HG03457 (cell line): ENCODE measurements at regions not wholly inside any gene's neighbourhood (a gene's known extent, or its start where the extent isn't known, plus 50 kb on each side); places are given as distances from the start of the nearest gene placed in this dataset.

ENCODE experiments used
- ATAC-seq: cut with Tn5 transposase; IDR thresholded peaks from one replicate; pipeline ENCODE4 v1.9.1; 2021; ENCODE audit warnings: moderate number of reproducible peaks; ENCODE audit not compliant: unreplicated experiment

- no peak for ATAC-seq
Measured at GRCh38 chr4:184575306-184575705, 73.9 kb downstream of the CASP3 start.

GRCh38 chr4:184574861-184575260 is 74.4 kb downstream of the CASP3 start:
- no peak for ATAC-seq

- ATAC-seq = no peak
Measured at GRCh38 chr4:184573701-184574100, 75.5 kb downstream of the CASP3 start.

GRCh38 chr4:184568770-184569169 is 80.5 kb downstream of the CASP3 start:
- ATAC-seq = no peak

- no peak for ATAC-seq
Measured at GRCh38 chr4:184563621-184564020, 85.6 kb downstream of the CASP3 start.

- ATAC-seq = no peak
Measured at GRCh38 chr4:184558996-184559395, 84.6 kb upstream of the IRF2 start.

- no peak for ATAC-seq
Measured at GRCh38 chr4:184553891-184554290, 79.5 kb upstream of the IRF2 start.

- no peak for ATAC-seq
Measured at GRCh38 chr4:184550476-184550875, 76.1 kb upstream of the IRF2 start.

GRCh38 chr4:184548648-184549341 is 74.4 kb upstream of the IRF2 start:
- no peak for ATAC-seq

GRCh38 chr4:184548316-184548647 is 73.9 kb upstream of the IRF2 start:
- ATAC-seq = no peak

- ATAC-seq = no peak
Measured at GRCh38 chr4:184544788-184545409, 70.5 kb upstream of the IRF2 start.

GRCh38 chr4:184541907-184542306 is 67.6 kb upstream of the IRF2 start:
- no peak for ATAC-seq

GRCh38 chr4:184540307-184540706 is 66.0 kb upstream of the IRF2 start:
- ATAC-seq = no peak

GRCh38 chr4:184538023-184538599 is 63.8 kb upstream of the IRF2 start:
- peak; percentile 36 for ATAC-seq

- peak; percentile 40 for ATAC-seq
Measured at GRCh38 chr4:184537269-184538022, 63.1 kb upstream of the IRF2 start.

- ATAC-seq = no peak
Measured at GRCh38 chr4:184536881-184537248, 62.5 kb upstream of the IRF2 start.

GRCh38 chr4:184536065-184536880 is 61.9 kb upstream of the IRF2 start:
- ATAC-seq = no peak

- ATAC-seq = peak; percentile 48
Measured at GRCh38 chr4:184534511-184535391, 60.4 kb upstream of the IRF2 start.

GRCh38 chr4:184533908-184534307 is 59.6 kb upstream of the IRF2 start:
- ATAC-seq = no peak

GRCh38 chr4:184531008-184531407 is 56.7 kb upstream of the IRF2 start:
- ATAC-seq = no peak
